Testis (tissue), 2 donors: ENCODE measurements at regions not wholly inside any gene's neighbourhood (a gene's known extent, or its start where the extent isn't known, plus 50 kb on each side); places are given as distances from the start of the nearest gene placed in this dataset.

Experiments
- DNase-seq: peaks from one replicate; pipeline ENCODE4 v3.0.0-alpha.2; 2019
- H3K27ac ChIP-seq, 2 donors: fragments of 200-600 bp; sonication (generic); one replicate each; pipeline ENCODE4 v1.5.1; 2019
- H3K27me3 ChIP-seq: fragments of 200-600 bp; sonication (generic); one replicate; pipeline ENCODE4 v1.5.1; 2019
- H3K36me3 ChIP-seq: fragments of 200-600 bp; sonication (generic); one replicate; pipeline ENCODE4 v1.5.1; 2017; ENCODE audit warnings: low read depth; ENCODE audit errors: missing control alignments
- H3K4me1 ChIP-seq: fragments of 200-600 bp; sonication (generic); one replicate; pipeline ENCODE4 v1.5.1; 2019
- H3K4me3 ChIP-seq, 2 donors: fragments of 200-600 bp; sonication (generic); one replicate each; pipeline ENCODE4 v1.5.1; 2017 to 2019
- H3K9me3 ChIP-seq: fragments of 200-600 bp; sonication (generic); one replicate; pipeline ENCODE4 v1.5.1; 2017
- POLR2A ChIP-seq: fragments of 450-650 bp; IDR thresholded peaks from one replicate; pipeline ENCODE4 v1.6.1; 2017; ENCODE audit warnings: antibody characterized with exemption, mild to moderate bottlenecking, moderate library complexity
- WGBS, 2 donors: methylation state at CpG; one replicate each; pipeline ENCODE4 v1.1.5; 2018; 5-methylcytosine and 5-hydroxymethylcytosine counted together
- intact Hi-C: fragments of 100-400 bp; cut with DNase I; formaldehyde crosslinking; loops from one replicate; pipeline ENCODE4 v1.15.1; 2023; ENCODE audit warnings: low total_unique reads
- TF ChIP-seq, protein P1 (sequence below), 3 experiments: fragments of 450-650 bp in 2 of 3; fragments of 200-600 bp in 1 of 3; sonication (generic) in 1 of 3; IDR thresholded peaks; one replicate each; pipeline ENCODE4 v1.5.1; 2016 to 2019; ENCODE audit warnings: antibody characterized with exemption in 3 of 3, mild to moderate bottlenecking in 2 of 3, moderate library complexity in 1 of 3

GRCh38 chr6:74768120-74768519 lies 437.7 kb downstream of the COL12A1 start:
- H3K4me3 ChIP-seq = no peak overlapping the region
- H3K27me3 ChIP-seq = no peaks in the 10 kb centered on the region
- peak overlapping the region in 1 of 2 donors; percentile 12 for H3K27ac ChIP-seq
- no peaks in the 10 kb centered on the region for H3K4me1 ChIP-seq
- no peaks in the 10 kb centered on the region for H3K36me3 ChIP-seq
- 33 to 51% methylated on average over 3 of the region's 3 CpGs for WGBS, 2 donors
- no peaks in the 10 kb centered on the region for H3K9me3 ChIP-seq
- DNase-seq = peak; percentile 40
- no peak for TF ChIP-seq POLR2A
- TF ChIP-seq, protein P1, sequence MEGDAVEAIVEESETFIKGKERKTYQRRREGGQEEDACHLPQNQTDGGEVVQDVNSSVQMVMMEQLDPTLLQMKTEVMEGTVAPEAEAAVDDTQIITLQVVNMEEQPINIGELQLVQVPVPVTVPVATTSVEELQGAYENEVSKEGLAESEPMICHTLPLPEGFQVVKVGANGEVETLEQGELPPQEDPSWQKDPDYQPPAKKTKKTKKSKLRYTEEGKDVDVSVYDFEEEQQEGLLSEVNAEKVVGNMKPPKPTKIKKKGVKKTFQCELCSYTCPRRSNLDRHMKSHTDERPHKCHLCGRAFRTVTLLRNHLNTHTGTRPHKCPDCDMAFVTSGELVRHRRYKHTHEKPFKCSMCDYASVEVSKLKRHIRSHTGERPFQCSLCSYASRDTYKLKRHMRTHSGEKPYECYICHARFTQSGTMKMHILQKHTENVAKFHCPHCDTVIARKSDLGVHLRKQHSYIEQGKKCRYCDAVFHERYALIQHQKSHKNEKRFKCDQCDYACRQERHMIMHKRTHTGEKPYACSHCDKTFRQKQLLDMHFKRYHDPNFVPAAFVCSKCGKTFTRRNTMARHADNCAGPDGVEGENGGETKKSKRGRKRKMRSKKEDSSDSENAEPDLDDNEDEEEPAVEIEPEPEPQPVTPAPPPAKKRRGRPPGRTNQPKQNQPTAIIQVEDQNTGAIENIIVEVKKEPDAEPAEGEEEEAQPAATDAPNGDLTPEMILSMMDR (IDR thresholded peaks at IDR 0.05) = no peak
- intact Hi-C loops = no loop called here

- no peak for TF ChIP-seq POLR2A
- TF ChIP-seq, protein P1 (IDR thresholded peaks at IDR 0.05) = no peak
- Histone ChIP-seq H3K4me1 (no peaks in the 10 kb centered on the region), H3K4me3 (no peak overlapping the region), H3K36me3 (no peaks in the 10 kb centered on the region), H3K27ac (no peak overlapping the region), H3K9me3 (no peaks in the 10 kb centered on the region), H3K27me3 (no peaks in the 10 kb centered on the region)
- 89 to 90% methylated on average over 3 of the region's 3 CpGs for WGBS, 2 donors
- no peak for DNase-seq
- intact Hi-C loops = no loop called here
Observed at GRCh38 chr6:74765486-74765885, 440.4 kb downstream of the COL12A1 start.

DNA sequence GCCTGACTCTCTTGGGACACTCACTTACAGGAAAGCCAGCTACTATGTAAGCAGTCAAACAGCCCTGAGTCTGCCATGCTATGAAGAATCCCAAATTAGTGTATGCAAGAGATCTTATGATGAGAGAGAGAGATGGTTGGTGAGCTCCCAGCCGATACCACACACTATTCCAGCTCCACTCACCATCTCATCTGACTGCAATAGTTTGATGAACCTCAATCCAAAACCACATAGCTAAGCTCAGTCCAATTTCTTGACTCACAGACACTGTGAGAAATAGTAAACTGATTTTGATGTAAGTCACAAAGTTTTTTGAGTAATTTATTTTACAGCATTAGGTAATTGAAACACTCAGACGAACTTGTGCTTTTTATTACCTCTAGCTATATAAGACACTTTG lies 441.4 kb downstream of the COL12A1 start:
- WGBS, 2 donors = 85 to 90% methylated on average over 2 of the region's 2 CpGs
- no peaks in the 10 kb centered on the region for H3K27me3 ChIP-seq
- no peak overlapping the region for H3K27ac ChIP-seq
- TF ChIP-seq, protein P1 (IDR thresholded peaks at IDR 0.05) = no peak
- no peak for TF ChIP-seq POLR2A
- no peaks in the 10 kb centered on the region for H3K9me3 ChIP-seq
- no peak for DNase-seq
- H3K4me3 ChIP-seq = no peak overlapping the region
- H3K36me3 ChIP-seq = no peaks in the 10 kb centered on the region
- intact Hi-C loops = no loop called here
- H3K4me1 ChIP-seq = no peaks in the 10 kb centered on the region

GRCh38 chr6:74762841-74763240 lies 443.0 kb downstream of the COL12A1 start:
- no peaks in the 10 kb centered on the region for H3K9me3 ChIP-seq

DNA sequence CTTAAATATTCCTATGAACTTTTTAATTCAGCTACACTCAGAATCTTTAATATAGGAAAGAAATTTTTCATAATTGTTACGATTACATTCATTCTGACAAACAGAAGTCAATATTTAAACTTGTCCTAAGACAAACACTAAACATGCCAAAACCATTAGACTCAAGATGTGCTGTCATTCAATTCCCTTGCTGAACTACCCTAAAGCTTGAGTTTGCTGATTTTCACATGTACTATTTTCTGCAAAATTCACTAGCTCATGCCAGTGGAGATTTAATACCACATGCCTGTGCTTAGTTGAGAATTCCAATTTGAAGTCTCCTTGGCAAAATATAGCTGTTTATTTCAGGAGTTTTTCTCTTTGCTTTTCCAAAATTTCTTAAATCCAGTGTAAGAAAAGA lies 448.0 kb downstream of the COL12A1 start:
- TF ChIP-seq, protein P1 (IDR thresholded peaks at IDR 0.05) = no peak
- Histone ChIP-seq H3K27me3 (no peaks in the 10 kb centered on the region), H3K4me1 (no peaks in the 10 kb centered on the region), H3K36me3 (no peaks in the 10 kb centered on the region), H3K4me3 (no peak overlapping the region), H3K9me3 (no peaks in the 10 kb centered on the region), H3K27ac (no peak overlapping the region)
- WGBS, 2 donors = 84 to 86% methylated on average over 1 of the region's 1 CpG
- intact Hi-C loops = no loop called here
- no peak for DNase-seq

More at GRCh38 chr6:74762841-74763240, 443.0 kb downstream of the COL12A1 start:
- TF ChIP-seq, protein P1 (IDR thresholded peaks at IDR 0.05) = no peak
- TF ChIP-seq POLR2A = no peak
- no peaks in the 10 kb centered on the region for H3K36me3 ChIP-seq
- no peaks in the 10 kb centered on the region for H3K4me1 ChIP-seq
- WGBS, 2 donors = 49 to 53% methylated on average over 2 of the region's 2 CpGs
- H3K4me3 ChIP-seq = no peak overlapping the region
- no peak for DNase-seq
- H3K27ac ChIP-seq = no peak overlapping the region
- H3K27me3 ChIP-seq = no peaks in the 10 kb centered on the region
- intact Hi-C loops = no loop called here
